ENCODE measurements at regions not wholly inside any gene's neighbourhood (a gene's known extent, or its start where the extent isn't known, plus 50 kb on each side); places are given as distances from the start of the nearest gene placed in this dataset.
"Not testable (repeated sequence)": the region's sequence is repeated elsewhere in the genome, so short reads cannot be mapped to it uniquely, and the experiment has no call there.

- in situ Hi-C loops (cut with MboI; ENCODE audit: low sequenced_read_pairs, unreplicated experiment): no loop called here
These were observed 1102.1 kb downstream of the DIAPH3 start for GRCh38 chr13:59061621-59062020.

GRCh38 chr13:59064042-59064441 is 1099.7 kb downstream of the DIAPH3 start:
- no peak for TF ChIP-seq CTCF (IDR thresholded peaks at IDR 0.05; ENCODE audit: borderline replicate concordance, control extremely low read depth, extremely low read depth, insufficient read depth, missing control alignments)
- DNase-seq (ENCODE audit: low spot score): no peak
- in situ Hi-C loops (cut with MboI; ENCODE audit: low sequenced_read_pairs, unreplicated experiment): no loop called here

More at GRCh38 chr13:59061621-59062020, 1102.1 kb downstream of the DIAPH3 start:
- TF ChIP-seq CTCF (IDR thresholded peaks at IDR 0.05; ENCODE audit: borderline replicate concordance, control extremely low read depth, extremely low read depth, insufficient read depth, missing control alignments): no peak
- no peak for DNase-seq (ENCODE audit: low spot score)

- DNase-seq (ENCODE audit: low spot score); in situ Hi-C loops (cut with MboI; ENCODE audit: low sequenced_read_pairs, unreplicated experiment): not testable (repeated sequence)
These were observed 1087.3 kb downstream of the DIAPH3 start for GRCh38 chr13:59076386-59076785.

DNA sequence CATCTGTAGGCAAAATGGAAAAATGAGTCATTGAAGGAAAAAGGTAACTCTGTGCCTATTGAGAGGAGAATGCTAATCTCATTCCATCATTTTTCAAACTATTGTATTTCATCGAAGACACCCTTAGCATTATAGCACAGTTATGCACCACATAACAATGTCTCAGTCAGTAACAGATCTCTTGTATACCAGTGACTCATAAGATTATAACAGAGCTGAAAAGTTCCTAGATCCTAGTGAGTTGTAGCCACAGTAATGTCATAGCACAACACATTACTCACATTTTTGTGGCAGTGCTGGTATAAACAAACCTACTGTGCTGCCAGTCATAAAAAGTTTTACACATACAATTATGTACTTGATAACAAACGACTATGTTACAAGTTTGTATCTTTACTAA is 1077.6 kb downstream of the DIAPH3 start:
- DNase-seq (ENCODE audit: low spot score): no peak
- in situ Hi-C loops (cut with MboI; ENCODE audit: low sequenced_read_pairs, unreplicated experiment): no loop called here
- TF ChIP-seq CTCF (IDR thresholded peaks at IDR 0.05; ENCODE audit: borderline replicate concordance, control extremely low read depth, extremely low read depth, insufficient read depth, missing control alignments): no peak

DNA sequence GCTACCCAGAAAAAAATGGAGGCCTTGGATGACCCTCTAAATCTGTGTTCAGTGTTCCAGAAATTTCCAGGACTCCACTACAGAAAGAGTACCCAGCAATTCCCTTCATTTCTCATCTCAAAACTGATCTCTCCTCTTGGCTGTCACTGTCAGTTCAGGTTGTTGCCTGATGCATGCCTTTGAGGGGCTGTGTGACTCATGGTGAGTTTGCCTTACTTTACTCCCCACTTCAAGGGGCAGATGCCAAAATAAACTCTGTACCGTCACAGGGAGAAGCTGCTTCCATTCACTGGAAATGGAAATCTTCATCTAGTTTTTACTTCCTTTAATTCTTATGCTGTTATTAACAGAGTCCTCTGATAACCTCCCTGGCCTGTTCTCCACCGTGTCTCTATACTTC is 1075.0 kb downstream of the DIAPH3 start:
- TF ChIP-seq CTCF (IDR thresholded peaks at IDR 0.05; ENCODE audit: borderline replicate concordance, control extremely low read depth, extremely low read depth, insufficient read depth, missing control alignments): no peak
- no peak for DNase-seq (ENCODE audit: low spot score)
- in situ Hi-C loops (cut with MboI; ENCODE audit: low sequenced_read_pairs, unreplicated experiment): no loop called here

DNA sequence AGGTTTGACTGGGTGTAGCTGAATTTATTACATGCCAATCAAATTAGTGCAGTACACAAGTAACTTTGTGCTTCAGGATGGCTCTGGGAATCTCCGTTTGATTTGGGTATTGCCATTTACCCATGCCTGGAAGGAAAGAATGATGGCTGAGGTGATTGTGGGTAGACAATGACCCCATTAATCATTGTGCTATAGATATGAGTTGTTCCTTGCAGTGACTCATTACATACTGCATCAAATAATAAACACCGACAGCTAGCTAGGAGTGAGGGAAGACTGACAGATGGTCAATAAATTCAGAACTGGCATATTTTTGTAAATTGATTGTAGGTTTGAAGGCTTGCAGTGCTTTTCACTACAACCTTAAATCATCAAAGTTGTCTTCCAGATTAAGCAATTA is 1069.5 kb downstream of the DIAPH3 start:
- no peak for DNase-seq (ENCODE audit: low spot score)
- no peak for TF ChIP-seq CTCF (IDR thresholded peaks at IDR 0.05; ENCODE audit: borderline replicate concordance, control extremely low read depth, extremely low read depth, insufficient read depth, missing control alignments)
- in situ Hi-C loops (cut with MboI; ENCODE audit: low sequenced_read_pairs, unreplicated experiment): no loop called here

DNA sequence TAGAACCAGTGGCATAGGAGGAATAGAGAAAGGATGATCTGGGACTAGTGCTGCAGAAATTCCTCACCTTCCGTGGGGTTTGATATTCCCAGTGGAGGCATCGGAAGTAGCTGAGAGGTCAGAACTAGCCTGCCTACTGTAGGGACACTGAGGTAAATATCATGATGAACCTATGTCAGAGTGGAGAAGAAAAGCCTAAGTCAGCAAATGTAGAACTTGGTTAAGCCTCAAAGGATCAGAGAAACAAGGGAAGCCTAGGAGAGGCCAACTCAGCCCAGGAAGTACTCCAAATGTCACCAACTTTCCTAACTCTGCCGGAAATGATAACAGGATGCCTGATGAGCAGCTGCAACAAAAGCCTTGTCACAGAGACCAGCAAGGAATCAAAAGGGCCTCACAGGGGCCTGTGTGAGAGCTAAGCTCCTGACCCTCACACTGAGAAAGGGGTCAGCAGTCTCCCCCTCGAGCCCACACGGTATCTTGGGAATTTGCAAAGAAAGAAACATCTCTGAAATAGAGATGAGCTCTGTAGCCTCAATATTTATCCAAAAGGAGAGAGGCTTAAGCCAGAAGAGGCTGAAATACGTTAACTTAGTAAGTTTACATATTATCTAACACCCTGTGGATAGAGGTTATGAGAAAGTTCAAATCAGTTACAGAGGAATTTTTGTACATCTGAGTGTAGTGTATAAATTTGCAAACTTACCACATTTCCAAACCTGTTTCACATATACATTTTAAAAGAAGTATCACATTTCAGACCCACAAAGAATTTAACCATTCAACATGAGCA is 1064.3 kb downstream of the DIAPH3 start:
- TF ChIP-seq CTCF (IDR thresholded peaks at IDR 0.05; ENCODE audit: borderline replicate concordance, control extremely low read depth, extremely low read depth, insufficient read depth, missing control alignments): no peak
- in situ Hi-C loops (cut with MboI; ENCODE audit: low sequenced_read_pairs, unreplicated experiment): no loop called here
- DNase-seq (ENCODE audit: low spot score): no peak
